GM12872 (cell line): ENCODE measurements at regions not wholly inside any gene's neighbourhood (a gene's known extent, or its start where the extent isn't known, plus 50 kb on each side); places are given as distances from the start of the nearest gene placed in this dataset.

Experiments used
- TF ChIP-seq, protein P1 (sequence below): IDR thresholded peaks from 3 replicates; pipeline ENCODE4 v1.5.1; 2011; ENCODE audit warnings: low read depth, mild to moderate bottlenecking, low read length, moderate library complexity; ENCODE audit not compliant: insufficient read depth

DNA sequence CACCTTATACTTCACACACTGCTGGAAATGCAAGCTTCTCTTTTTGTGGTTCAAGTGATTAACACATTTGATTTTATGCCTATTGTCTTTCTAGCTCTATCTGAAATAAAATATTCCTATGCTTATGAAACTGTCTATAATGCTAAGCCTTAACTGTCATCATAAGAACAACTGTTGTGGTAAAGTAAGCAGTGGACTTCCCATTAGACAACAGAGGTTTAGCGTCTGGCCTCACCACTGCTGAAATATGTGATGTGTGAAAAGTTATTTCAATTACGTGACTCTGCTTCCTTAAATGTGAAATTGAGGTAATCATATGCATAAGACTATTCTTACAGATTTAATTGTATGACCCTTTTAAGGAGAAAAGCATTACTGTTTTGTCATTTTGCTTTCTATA is 140.2 kb upstream of the LYSMD4 start:
- TF ChIP-seq, protein P1, sequence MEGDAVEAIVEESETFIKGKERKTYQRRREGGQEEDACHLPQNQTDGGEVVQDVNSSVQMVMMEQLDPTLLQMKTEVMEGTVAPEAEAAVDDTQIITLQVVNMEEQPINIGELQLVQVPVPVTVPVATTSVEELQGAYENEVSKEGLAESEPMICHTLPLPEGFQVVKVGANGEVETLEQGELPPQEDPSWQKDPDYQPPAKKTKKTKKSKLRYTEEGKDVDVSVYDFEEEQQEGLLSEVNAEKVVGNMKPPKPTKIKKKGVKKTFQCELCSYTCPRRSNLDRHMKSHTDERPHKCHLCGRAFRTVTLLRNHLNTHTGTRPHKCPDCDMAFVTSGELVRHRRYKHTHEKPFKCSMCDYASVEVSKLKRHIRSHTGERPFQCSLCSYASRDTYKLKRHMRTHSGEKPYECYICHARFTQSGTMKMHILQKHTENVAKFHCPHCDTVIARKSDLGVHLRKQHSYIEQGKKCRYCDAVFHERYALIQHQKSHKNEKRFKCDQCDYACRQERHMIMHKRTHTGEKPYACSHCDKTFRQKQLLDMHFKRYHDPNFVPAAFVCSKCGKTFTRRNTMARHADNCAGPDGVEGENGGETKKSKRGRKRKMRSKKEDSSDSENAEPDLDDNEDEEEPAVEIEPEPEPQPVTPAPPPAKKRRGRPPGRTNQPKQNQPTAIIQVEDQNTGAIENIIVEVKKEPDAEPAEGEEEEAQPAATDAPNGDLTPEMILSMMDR = no peak

DNA sequence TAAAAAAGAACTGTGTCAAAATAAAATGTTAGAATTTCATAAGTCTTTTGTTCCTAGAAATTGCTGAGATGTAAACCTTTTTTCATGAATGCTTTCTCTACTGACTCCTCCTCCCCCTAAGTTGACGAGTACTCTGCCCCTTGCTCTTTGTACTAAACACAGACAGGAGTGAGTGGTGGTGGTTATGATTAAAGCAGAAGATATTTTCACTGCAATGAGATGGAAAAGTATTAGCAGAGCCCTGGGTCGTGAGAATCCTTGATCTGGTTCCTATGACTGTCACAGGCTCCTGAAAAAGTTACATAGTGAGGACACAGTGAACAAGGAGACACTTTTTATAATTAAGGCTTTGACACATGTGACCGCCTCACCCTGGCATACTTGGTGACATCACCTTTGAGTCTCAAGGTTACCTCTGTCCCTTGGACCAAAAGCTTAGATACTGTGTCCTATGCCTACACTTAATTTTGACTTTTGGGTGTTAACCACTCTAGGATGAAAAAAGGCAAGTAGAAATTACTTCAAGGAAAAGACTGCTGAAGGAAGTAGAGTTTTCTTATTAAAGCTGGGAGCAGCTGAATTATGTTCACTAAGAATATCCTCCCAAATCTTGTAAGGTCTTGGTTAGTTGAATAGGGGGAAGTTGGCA is 130.4 kb upstream of the LYSMD4 start:
- TF ChIP-seq, protein P1 = no peak

DNA sequence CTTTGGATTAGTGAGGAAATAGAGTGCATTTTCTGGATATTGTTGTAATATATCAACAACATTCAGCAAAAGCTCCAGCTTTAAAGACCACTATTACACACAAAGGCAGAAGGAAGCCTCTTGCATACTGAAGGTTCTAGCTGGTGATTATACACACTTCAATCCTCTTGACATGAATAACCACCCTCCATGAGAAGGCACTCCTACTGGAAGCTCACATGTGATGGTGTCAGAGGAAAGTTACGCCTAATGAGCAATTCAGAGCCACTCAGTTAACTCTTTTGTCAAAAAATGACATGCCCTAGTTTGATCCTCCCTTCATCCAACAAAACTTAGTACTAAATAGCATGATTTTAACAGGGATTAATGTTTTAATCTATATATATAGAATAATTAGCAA is 124.6 kb upstream of the LYSMD4 start:
- TF ChIP-seq, protein P1 = no peak

DNA sequence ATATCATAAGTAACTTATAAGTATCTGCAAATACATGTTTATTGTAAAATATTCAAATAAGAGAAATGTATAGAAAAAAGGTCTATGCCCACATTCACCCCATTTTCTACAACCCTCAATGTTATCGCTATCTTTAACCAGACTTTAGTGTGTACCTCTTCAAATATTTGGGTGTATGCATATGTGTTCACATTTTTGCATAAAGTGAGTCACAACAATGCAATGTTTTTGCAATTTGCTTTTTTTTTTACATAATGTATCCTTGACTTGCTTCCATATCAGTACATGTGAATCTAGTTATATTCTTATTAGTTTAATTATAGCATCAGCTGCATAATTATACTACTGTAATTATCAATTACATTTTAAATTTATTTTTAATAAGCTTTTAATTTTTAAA is 117.3 kb upstream of the LYSMD4 start:
- TF ChIP-seq, protein P1 = no peak

DNA sequence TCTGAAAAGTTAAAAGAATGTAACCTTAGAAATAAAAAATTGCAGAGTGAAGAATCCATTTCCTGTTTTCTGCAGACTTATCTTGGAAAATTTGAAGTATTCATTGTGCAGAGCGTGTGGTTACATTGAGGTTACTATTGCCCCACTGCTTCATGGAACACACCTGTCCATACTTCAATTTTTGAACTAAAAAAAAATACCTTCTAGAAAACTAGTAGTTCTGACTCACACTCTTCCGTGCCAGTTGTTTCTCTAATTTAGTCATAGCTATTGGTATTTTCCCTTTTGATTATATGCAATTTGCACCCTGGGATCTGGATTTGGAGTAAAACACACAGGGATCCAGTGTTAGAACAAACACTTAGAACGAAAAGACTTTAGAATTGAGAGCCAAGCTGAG is 111.8 kb upstream of the LYSMD4 start:
- TF ChIP-seq, protein P1 = no peak

DNA sequence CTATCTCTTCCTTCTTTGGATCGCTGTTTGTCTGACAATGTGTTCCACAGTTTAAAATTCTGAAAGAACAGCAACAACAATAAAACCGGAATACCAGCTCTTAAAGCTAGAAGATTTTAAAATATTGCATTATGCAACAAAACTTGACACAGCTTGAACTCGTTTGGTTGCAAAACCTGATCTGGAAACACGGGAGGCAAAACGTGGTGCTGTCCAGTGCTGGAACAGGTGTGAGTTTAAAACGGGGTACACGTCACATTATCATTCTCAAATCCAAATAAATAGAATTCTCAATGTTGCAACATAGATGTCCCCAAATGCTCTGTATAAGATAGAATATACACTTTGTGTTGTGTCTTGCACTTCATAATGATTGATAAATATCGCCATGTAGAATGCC is 110.9 kb upstream of the LYSMD4 start:
- TF ChIP-seq, protein P1 = no peak

DNA sequence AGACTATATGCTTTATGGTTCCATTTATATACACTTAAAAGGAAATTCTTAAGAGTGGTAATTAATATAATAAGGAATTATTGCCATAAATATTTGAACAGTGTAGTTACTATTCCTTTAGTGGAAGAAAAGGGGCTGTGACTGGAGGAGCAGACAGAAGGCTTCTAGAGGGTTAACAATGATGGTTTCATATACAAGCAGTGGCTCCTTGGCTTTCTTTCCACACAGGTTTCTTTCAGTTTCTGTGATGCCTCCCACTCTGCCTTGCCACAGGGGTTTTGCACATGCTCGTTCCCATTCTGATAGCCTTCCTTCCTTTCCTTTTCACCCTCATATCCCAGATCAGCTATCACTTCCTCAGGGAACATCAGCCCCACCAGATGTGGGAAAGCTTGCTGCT is 108.8 kb upstream of the LYSMD4 start:
- TF ChIP-seq, protein P1 = no peak

DNA sequence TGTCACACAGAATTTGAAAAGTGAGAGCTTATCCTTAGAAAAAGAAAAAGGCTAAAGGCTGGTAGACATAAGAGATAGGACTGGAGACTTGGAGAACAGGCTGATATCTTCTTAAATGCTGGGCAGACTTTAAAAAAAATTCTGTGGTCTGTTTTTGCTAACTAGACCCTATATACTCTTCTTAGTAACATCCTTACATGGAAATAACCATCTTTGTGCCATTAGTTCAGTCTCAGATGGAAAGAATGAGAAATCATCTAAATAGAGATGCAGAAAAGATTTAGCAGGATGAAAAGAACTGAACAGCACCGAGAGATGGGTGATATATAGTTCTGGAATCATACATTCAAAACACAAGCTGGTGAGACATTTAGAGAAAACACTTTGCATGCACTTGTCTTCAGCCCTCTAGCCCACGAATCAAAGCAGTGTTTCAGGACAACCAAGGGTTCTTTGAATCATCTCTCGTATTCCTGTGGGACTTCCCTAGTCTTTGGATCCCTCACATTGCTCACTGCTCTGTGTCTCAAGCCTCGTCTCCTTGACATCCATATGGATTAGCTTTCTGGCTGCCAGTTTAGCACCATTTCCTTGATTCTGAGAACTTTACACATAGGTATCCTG is 93.0 kb upstream of the LYSMD4 start:
- TF ChIP-seq, protein P1 = no peak
